IPS-15b (cell line): ENCODE measurements at regions not wholly inside any gene's neighbourhood (a gene's known extent, or its start where the extent isn't known, plus 50 kb on each side); places are given as distances from the start of the nearest gene placed in this dataset.
"Not testable (repeated sequence)": the region's sequence is repeated elsewhere in the genome, so short reads cannot be mapped to it uniquely, and the experiment has no call there.

Experiments
- H3K27me3 ChIP-seq: one replicate; pipeline ENCODE4 v1.6.1; 2013; ENCODE audit warnings: low read length; ENCODE audit not compliant: control insufficient read depth, insufficient read depth
- H3K36me3 ChIP-seq: one replicate; pipeline ENCODE4 v1.6.1; 2013; ENCODE audit warnings: low read length; ENCODE audit not compliant: control insufficient read depth, insufficient read depth
- H3K4me1 ChIP-seq: one replicate; pipeline ENCODE4 v1.6.1; 2013; ENCODE audit warnings: mild to moderate bottlenecking, low read length; ENCODE audit not compliant: control insufficient read depth, insufficient read depth
- H3K4me3 ChIP-seq: one replicate; pipeline ENCODE4 v1.5.1; 2013; ENCODE audit warnings: low read depth, low read length
- H3K9ac ChIP-seq: one replicate; pipeline ENCODE4 v1.6.1; 2013; ENCODE audit warnings: low read depth, mild to moderate bottlenecking, low read length
- H3K9me3 ChIP-seq: one replicate; pipeline ENCODE4 v1.6.1; 2013; ENCODE audit warnings: mild to moderate bottlenecking, low read length; ENCODE audit not compliant: control insufficient read depth, insufficient read depth

- Histone ChIP-seq H3K9me3 (no peaks in the 10 kb centered on the region), H3K4me3 (no peak overlapping the region), H3K27me3 (no peaks in the 10 kb centered on the region), H3K9ac (no peak overlapping the region), H3K36me3 (peaks cover 3% of the 10 kb centered on the region), H3K4me1 (no peaks in the 10 kb centered on the region)
Measured at GRCh38 chr7:153638821-153639435, 413.3 kb upstream of the DPP6 start.

GRCh38 chr7:153640586-153640985, 411.6 kb upstream of the DPP6 start:
- H3K9ac ChIP-seq, result no peak overlapping the region
- no peaks in the 10 kb centered on the region for H3K9me3 ChIP-seq
- no peaks in the 10 kb centered on the region for H3K4me1 ChIP-seq
- H3K36me3 ChIP-seq, result peaks cover 3% of the 10 kb centered on the region
- H3K4me3 ChIP-seq, result no peak overlapping the region
- H3K27me3 ChIP-seq, result no peaks in the 10 kb centered on the region

GRCh38 chr7:153641199-153641598, 411.0 kb upstream of the DPP6 start:
- Histone ChIP-seq H3K27me3 (no peaks in the 10 kb centered on the region), H3K36me3 (peaks cover 3% of the 10 kb centered on the region), H3K9ac (no peak overlapping the region), H3K4me3 (no peak overlapping the region), H3K9me3 (no peaks in the 10 kb centered on the region), H3K4me1 (no peaks in the 10 kb centered on the region)

- Histone ChIP-seq H3K4me1 (no peaks in the 10 kb centered on the region), H3K9ac (no peak overlapping the region), H3K27me3 (no peaks in the 10 kb centered on the region), H3K36me3 (peaks cover 3% of the 10 kb centered on the region), H3K4me3 (no peak overlapping the region), H3K9me3 (no peaks in the 10 kb centered on the region)
Measured at GRCh38 chr7:153642989-153643388, 409.2 kb upstream of the DPP6 start.

- H3K9ac ChIP-seq, result no peak overlapping the region
- no peak overlapping the region for H3K4me3 ChIP-seq
- H3K36me3 ChIP-seq, result no peaks in the 10 kb centered on the region
- no peaks in the 10 kb centered on the region for H3K9me3 ChIP-seq
- no peaks in the 10 kb centered on the region for H3K4me1 ChIP-seq
- peaks cover 32% of the 10 kb centered on the region for H3K27me3 ChIP-seq
Measured at GRCh38 chr7:153657182-153657800, 394.9 kb upstream of the DPP6 start.

GRCh38 chr7:153675131-153675530, 377.1 kb upstream of the DPP6 start:
- H3K36me3 ChIP-seq, result no peaks in the 10 kb centered on the region
- no peaks in the 10 kb centered on the region for H3K4me1 ChIP-seq
- no peaks in the 10 kb centered on the region for H3K27me3 ChIP-seq
- H3K9me3 ChIP-seq, result no peaks in the 10 kb centered on the region
- no peak overlapping the region for H3K9ac ChIP-seq
- H3K4me3 ChIP-seq, result no peak overlapping the region

- Histone ChIP-seq H3K4me3 (no peak overlapping the region), H3K36me3 (no peaks in the 10 kb centered on the region), H3K9me3 (peaks cover 4% of the 10 kb centered on the region), H3K9ac (no peak overlapping the region), H3K4me1 (no peaks in the 10 kb centered on the region), H3K27me3 (no peaks in the 10 kb centered on the region)
Measured at GRCh38 chr7:153682628-153683027, 369.6 kb upstream of the DPP6 start.

GRCh38 chr7:153696242-153696641, 356.0 kb upstream of the DPP6 start:
- H3K9me3 ChIP-seq, result peaks cover 6% of the 10 kb centered on the region
- H3K36me3 ChIP-seq, result no peaks in the 10 kb centered on the region
- H3K9ac ChIP-seq, result no peak overlapping the region
- no peaks in the 10 kb centered on the region for H3K4me1 ChIP-seq
- no peaks in the 10 kb centered on the region for H3K27me3 ChIP-seq
- peak overlapping the region; percentile 8 for H3K4me3 ChIP-seq

- H3K9ac ChIP-seq, result no peak overlapping the region
- H3K36me3 ChIP-seq, result no peaks in the 10 kb centered on the region
- H3K27me3 ChIP-seq, result no peaks in the 10 kb centered on the region
- no peak overlapping the region for H3K4me3 ChIP-seq
- no peaks in the 10 kb centered on the region for H3K4me1 ChIP-seq
- peaks cover 6% of the 10 kb centered on the region for H3K9me3 ChIP-seq
Measured at GRCh38 chr7:153698046-153698445, 354.2 kb upstream of the DPP6 start.

- H3K36me3 ChIP-seq, result no peaks in the 10 kb centered on the region
- no peak overlapping the region for H3K4me3 ChIP-seq
Measured at GRCh38 chr7:153701678-153702077, 350.5 kb upstream of the DPP6 start.

GRCh38 chr7:153723892-153724291, 328.3 kb upstream of the DPP6 start:
- H3K27me3 ChIP-seq, H3K4me1 ChIP-seq, H3K9ac ChIP-seq, H3K4me3 ChIP-seq, H3K9me3 ChIP-seq, H3K36me3 ChIP-seq: not testable (repeated sequence)

More at GRCh38 chr7:153701678-153702077, 350.5 kb upstream of the DPP6 start:
- Histone ChIP-seq H3K9me3 (peaks cover 6% of the 10 kb centered on the region), H3K27me3 (no peaks in the 10 kb centered on the region), H3K9ac (no peak overlapping the region), H3K4me1 (no peaks in the 10 kb centered on the region)

- H3K9ac ChIP-seq, H3K4me3 ChIP-seq, H3K27me3 ChIP-seq, H3K36me3 ChIP-seq, H3K9me3 ChIP-seq, H3K4me1 ChIP-seq: not testable (repeated sequence)
Measured at GRCh38 chr7:153731504-153731903, 320.7 kb upstream of the DPP6 start.
